Hippocampal formation (tissue), 2 donors: ENCODE measurements at regions not wholly inside any gene's neighbourhood (a gene's known extent, or its start where the extent isn't known, plus 50 kb on each side); places are given as distances from the start of the nearest gene placed in this dataset.

Experiments used
- DNase-seq, 2 donors: peaks; one replicate each; lab custom pipeline; 2025; lab: John Stamatoyannopoulos, UW

DNA sequence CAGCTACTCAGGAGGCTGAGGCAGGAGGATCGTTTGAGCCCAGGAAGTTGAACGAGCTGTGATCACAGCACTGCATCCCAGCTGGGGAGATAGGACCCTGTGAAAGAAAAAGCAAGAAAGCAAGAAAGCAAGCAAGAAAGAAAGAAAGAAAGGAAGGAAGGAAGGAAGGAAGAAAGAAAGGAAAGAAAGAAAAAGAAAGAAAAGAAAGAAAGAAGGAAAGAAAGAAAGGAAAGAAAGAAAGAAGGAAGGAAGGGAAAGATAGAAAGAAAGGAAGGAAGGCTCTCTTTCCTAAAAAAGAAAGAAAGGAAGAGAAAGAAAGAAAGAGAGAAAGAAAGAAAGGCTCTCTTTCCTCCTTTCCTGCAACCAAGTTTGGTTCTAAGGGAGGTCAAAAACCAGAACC is 380.3 kb downstream of the PCNX1 start:
- DNase-seq: no peak

DNA sequence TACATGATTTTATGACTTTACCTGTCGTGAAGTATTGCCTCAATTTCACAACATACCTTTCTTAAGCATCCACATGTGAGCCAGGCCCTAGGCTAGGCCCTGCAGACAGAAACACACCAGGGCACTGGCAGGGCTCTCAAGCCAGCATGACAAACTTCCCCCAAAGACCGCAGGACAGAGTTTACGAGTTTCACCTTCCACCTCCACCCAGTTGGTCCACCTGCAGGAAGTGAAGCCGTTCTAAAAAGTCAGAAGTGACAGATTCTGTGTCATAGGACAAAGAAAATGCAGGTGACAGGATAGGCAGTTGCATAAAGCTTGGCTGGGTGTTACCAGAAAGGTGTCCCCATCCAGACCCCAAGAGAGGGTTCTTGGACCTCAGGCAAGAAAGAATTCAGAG is 382.3 kb downstream of the PCNX1 start:
- DNase-seq: no peak

DNA sequence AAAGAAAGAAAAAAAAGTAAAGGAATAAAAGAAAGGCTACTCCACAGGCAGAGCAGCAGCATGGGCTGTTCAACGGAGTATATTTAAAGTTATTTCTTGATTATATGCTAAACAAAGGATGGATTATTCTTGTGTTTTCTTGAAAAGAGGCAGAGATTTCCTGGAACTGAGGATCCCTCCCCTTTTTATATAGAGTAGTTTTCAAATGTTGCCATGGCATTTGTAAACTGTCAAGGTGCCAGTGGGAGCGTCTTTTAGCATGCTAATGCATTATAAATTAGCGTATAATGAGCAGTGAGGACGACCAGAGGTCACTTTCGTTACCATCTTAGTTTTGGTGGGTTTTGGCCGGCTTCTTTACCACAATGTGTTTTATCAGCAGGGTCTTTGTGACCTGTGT is 383.0 kb downstream of the PCNX1 start:
- no peak for DNase-seq

DNA sequence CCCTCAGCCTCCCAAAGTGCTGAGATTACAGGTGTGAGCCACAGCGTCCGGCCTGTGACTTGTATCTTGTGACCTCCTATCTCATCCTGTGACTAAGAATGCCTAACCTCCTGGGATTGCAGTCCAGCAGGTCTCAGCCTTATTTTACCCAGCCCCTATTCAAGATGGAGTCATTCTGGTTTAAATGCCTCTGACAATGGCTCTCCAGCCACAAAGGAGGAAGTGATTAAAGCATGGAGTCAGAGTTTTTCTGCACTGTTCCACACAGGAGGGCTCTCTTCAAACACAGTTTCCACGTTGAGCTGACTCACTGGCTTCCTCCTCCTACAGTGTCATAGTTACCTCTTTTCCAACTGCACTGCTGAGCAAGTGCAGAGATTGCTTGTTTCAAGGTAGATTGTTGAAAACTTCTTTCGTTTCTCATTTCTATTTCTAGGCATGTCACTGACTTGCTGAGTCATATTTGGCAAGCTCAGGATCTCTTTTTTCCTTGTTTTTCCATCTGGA is 383.8 kb downstream of the PCNX1 start:
- peak in 1 of 2 donors; percentile 48 for DNase-seq

DNA sequence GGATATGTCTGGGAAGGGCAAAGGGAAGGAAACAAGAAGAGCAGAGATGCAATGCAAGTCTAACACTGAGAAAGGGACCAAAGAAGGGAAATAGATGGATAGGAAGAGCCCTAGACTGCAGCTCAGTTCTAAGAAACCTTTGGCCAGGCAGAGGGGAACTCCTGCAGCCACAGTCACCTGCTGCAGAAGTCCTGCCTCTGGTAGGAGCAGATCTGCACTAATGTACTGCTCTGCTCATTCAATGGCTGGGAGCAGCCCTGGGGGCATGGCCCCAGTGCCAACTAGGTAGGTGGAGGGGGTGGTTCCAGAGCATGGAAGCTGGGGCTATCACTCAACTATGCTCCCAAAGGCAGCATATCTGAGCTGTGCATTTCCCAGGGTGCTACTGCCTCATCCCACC is 388.9 kb downstream of the PCNX1 start:
- no peak for DNase-seq

DNA sequence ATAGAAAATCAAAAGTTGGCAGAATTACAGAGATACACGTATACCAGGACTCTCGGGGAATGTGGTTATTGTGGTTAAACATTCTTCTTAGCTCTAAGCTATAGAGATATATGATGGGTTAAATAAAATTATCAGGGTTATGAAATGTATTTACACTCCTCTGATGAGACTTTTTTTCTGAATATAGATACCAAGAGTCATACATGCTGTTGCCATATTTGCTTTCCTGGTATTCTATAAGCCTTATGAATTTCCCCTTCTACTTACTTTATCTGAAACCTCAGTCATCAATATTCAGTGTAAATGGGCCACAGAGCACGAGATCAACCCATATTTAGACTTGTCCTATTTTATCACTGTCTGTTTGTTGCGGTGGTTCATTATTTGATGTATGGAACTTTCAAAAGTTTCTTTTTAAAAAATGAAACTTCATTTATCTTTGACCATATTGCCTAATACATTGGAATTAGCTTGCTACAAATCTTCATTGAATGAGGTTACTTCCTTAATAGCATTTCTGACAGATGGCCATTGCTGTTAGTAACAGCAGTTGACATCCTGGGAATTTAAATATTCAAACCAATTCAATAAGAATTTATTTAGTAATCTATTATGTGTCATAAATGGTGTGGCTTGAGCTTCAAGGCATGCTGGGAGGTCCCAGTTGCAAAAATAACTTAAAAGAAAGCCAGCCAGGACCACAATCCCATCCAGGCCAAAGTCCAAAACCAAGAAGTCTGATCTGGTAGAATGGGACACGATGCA is 393.5 kb downstream of the PCNX1 start:
- no peak for DNase-seq

DNA sequence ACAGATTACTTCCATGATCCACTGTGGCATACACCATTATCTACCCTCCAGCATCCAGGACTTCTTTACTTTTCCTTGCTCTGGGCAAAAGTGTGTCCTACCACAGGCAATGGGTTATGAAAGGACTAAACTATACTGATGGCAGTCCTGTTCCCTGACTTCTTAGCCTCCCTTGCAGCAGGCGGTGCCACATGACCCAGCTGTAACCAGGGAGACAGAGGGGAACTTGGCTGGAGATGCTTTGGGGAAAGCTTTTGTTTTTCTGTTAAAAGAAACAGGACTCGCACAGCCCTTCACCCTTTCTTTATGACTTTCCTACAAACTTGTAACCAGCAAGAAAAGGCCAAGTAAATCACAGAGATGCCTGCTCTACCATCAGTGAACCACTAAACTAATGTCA is 394.4 kb downstream of the PCNX1 start:
- DNase-seq: no peak

DNA sequence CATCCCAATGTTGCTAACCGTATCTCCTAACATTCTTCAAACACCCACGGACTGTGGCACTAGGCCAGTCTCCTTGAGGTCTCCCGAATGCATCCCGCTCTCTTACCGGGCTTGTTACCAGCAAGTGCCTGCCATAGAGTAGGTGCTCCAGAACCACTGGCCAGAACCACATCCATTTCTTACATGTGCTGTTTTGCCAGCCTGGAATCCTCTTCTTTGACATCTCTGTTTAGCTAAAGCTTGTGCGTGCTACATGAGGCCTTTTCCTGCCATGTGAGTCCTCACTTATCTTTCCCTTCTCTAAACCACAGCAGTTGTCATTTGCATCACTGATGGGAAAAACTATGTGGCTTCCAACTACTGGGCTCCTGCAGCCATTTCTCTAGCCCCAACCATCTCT is 397.4 kb downstream of the PCNX1 start:
- no peak for DNase-seq

DNA sequence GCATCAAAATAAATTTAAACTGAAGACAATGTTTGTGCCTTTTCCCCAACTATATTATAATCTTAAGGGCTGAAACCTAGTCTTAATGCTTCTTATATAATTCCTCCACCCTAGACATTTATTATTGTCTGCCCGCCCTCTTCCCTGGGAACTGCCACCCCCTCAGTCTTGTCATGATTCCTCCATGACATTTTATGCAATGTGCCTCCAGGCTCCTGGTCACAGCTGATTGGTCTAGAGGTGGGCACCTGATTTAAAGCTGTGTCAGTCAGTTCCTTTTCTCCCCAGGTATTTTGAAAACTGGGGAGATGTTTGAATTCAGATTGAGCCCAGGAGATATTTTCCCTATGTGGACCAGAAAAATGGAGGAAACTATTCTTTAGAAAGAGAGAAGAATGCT is 401.4 kb downstream of the PCNX1 start:
- DNase-seq: no peak

DNA sequence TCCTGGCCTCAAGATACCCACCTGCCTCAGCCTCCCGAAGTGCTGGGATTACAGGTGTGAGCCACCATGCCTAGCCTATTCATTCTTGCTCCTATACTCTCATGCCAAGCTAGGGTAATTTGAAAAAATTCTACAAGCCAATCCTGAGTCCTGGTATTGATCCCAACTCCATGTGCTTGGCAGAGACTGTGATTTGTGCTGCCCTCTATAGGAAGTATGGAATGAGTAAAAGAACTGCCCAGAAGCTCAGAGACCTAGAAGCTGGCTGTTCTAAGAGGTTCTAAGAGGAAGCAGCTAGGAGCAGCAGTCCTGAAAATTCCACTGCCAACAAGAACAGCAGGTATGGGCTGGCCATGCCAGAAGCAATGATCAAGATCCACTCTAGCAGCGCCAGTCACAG is 402.5 kb downstream of the PCNX1 start:
- no peak for DNase-seq

DNA sequence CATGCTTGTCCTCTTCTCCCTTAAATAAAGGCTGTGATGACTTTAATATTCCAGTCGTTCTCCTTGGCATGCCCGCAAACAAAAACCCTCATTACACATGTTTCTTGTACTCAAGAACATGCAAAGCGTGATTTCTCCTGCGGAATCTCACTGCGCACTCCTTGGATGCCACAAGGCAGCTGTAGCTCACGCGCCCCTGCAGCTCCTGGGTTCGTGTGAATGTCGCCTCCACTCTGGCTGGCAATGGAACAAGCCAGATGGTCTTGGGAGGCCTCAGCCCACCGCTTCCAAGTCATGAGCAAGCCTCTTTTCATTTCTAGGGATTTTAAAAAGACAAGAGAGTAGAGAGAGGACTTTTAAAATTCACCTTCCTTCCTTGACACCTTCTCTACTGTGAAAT is 403.8 kb downstream of the PCNX1 start:
- DNase-seq: no peak

DNA sequence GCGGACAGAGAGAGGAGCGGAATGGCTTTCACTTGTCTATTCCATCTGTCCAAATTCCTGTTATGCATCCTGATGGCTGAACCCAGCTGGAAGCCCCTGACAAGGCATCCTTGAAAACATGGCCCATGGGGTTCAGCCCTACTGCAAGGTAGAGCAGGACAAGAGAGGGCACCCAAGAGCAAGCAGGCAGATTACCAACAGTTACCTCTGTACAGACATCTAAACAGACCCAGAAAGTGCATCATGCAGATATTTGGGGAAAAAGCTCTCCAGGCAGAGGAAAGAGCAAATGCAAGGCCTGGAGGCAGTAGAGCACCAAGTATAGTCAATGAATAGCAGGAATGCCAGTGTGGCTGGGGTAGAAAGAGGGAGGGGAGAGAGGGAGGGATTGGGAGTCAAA is 407.5 kb downstream of the PCNX1 start:
- no peak for DNase-seq

DNA sequence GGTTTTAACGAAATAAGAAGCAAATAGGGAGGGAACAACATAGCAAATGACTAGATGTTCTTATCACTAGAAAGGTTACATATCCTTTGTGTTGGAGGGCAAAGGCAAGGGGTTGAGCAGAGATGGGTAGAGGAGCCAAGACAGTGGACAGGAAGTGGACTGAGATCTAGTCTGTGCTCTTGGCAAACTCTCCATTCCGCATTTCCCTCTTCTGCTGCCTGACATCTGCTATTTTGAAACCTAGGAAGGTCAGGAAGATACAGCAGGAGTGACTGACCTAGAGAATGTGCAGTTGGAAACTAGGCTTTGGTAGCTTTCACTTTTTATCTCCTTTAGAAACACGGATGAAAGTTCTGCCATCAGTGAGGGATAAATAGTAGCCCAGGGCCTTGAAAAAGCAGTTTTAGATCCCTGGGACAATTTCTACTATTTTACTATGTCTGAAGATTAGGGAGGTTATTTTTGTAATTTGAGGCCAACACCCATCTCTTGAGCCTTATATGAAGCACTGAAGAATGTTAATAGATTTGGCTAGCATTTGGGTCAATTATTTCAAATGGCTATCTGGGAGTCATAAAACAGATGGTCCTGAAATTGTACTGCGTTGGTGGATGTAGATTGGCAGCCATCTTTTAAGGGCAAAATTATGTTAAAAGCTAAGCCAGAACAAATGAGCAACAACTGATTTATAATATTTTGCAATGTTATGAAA is 410.3 kb downstream of the PCNX1 start:
- DNase-seq: no peak

DNA sequence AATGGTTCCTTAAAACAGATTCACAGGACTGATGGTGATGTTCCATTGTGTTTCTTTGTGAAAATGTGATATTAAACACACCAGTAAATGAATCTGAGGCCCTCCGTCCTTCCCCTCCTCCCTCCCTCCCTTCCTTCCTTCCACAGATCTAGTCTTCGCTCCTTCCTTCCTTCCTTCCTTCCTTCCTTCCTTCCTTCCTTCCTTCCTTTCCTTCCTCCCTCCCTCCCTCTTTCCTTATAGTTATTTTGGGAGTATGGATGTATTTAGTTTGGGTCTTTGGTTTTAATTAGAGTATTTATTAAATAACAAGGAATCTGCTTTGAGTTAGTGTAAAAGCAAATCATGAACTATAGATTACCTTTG is 410.8 kb downstream of the PCNX1 start:
- DNase-seq: no peak

DNA sequence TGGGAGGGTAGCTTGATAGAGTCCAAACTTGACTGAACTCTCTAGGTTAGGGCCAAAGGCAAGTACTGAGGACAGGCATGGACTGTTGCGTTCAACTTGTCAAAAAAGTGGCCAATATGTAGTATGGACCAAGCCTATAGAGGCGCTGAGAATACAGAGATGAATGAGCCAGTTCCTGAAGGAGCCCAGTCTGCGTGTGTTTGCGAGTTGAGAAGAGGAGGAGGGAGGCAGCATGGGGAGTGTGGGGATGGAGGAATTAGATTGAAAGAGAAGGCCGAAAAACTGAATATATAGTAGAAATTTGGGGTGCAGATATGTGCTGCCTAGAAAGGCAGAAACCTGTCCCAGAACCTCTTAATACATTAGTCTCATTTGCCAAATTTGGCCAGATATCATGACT is 412.4 kb downstream of the PCNX1 start:
- DNase-seq: no peak

DNA sequence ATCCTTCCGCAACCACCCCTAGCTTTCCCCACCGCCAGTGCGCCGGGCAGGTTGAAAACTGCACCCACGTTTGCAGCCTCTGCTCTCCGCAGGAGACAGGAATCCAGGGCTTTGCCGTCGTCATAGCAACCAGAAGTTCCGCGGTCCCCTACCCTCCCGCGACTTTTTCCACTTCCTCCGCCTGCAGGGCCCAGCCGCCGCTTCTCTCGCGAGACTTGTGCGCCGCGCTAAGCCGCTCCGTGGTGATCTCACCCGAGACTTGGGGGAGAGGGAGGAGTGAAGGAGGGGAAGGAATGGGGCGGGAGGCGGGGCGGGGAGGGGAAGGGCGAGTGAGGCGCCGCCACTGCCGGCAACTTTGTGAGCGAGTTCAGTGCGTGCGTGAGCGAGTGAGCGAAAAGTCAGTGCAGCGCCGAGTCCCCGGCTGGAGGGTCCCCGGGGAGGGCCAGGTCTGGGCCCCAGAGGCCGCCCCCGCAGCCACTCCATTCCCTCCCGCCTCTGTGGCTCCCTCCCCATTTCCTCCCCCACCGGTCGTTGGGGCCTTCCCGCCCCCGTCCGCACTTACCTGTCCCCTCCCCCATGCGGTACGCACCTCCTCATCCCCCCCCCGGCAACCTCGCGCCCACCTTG is 413.0 kb downstream of the PCNX1 start, which contains the start of gene SIPA1L1:
TSS of gene SIPA1L1 (plus strand) at position 370 of the 627 bp plus-strand sequence.
- peak; percentile 94 to 97 for DNase-seq

DNA sequence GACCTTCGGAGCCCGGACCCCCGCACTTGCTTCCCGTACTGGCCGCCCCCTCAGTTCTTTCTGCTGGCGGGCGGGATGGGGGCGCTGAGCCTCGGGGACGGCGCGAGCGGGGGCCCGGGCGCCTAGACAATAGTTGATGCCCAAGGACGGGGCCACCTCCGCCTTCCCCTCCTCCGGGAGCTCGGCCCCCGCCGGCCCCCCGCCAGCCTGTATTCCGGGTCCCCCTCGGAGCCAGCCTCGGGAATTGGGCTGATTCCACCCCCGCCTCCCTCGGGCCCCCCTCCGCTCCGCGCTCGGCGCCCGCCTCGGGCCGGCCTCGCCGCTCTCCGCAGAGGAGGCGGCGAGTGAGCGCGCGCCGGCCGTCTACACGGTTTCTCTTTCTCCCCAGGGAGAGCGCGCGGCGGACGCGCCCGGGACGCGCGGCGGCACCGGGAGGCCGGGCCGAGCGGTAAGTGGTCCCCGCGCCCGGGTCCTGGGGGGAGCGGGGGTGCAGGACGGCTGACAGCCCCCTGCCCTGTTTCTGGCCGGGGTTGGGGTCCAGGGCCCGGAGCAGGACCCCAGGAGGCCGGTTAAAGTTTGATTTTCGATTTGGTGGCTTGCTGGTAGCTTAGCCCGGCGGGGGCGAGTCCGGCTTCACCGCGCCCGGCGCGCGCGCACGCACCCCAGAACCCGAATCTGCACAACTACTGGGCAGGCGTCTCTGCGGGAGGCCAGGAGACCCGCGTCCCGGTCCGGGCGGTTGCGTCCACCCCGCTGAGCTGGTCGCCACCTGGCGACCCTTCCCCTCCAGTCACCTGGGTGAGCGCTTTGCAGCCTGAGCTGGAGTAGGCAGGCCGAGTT is 413.7 kb downstream of the PCNX1 start:
- DNase-seq: peak; percentile 14 to 62

DNA sequence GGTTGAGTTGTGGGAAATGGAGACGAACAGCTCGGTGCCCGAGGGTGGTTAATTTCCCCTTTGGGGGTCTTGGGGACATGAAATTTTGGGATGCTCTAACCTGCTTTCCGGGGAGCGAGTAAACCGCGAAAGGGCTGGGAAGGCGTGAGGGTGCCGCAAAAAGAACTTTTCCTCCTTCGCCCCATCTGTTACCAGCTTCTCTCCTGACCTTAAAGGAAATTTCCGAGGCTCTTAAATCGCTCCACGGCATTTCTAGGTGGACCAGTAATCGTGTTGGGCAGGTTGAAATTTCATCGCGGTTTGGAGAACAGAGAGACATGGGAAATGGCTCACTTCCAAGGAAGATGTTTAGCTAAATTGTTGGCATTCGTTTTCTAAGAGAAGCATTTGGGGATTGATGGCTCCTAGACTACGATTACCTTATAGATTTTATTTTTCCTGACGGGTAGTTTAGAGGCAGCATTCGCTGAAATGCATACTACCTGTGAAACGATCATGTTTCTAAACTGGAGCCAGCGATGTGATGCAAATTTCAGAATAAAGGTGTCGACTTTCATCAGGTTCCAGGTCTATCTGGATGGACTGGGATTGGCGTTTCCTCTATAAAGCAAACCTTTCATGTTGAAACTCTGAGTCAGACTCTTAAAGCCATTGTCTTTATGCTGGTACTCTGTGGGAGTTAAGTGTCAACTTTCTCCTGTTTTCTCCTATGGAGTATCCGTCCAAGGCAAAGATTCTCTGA is 414.5 kb downstream of the PCNX1 start:
- peak in 1 of 2 donors; percentile 13 for DNase-seq

DNA sequence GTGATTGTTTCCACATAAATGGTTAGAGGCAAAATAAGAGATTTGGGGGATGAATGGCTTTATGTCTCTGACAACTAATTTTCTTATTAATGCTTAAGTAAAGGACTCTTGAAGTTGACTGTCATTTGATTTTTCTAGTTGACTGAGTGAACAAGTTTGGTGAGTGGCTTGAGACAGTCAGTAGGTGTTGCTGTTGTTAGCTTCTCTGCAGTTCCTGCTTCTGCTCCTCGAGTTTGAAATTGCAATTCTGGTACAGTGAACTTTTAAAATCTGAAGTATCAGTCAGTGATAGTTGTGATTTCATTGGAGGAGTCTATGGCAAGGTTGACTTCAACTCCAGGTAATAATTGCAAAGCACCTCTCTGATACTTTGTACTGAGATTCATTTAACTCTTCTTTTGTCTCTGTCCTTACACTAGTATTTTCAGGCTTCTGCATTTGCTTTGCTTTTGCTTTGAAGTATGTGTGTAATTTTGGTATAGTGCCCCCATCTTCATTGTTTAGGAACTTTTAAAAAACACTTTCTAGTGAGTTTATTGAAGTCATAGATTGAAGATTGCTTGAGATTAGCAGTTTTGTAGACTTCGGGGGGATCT is 415.5 kb downstream of the PCNX1 start:
- DNase-seq: peak in 1 of 2 donors; percentile 79

DNA sequence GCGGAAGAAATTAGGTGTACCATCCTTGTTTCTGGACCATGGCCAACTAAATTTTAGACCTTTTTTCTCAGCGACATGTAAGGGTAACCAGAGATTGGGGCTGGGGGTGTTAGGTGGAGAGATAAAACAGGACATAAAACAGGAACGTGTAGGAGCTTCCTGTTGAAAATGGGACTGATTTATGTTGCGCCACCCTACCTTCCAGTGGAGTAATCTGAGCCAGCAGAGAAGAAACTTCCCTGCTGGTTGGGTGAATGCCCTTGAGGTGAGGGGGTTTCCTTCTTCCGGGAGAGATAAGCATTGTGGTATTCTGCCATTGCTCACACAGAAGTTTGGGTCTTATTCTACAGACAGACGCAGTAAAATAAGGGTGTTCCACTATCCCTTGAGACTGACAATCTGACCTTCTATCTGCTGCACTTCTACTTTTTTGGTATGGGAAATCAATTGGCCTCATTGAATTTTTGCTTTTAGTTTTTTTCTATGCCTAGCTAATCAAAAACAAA is 417.6 kb downstream of the PCNX1 start:
- DNase-seq: no peak

DNA sequence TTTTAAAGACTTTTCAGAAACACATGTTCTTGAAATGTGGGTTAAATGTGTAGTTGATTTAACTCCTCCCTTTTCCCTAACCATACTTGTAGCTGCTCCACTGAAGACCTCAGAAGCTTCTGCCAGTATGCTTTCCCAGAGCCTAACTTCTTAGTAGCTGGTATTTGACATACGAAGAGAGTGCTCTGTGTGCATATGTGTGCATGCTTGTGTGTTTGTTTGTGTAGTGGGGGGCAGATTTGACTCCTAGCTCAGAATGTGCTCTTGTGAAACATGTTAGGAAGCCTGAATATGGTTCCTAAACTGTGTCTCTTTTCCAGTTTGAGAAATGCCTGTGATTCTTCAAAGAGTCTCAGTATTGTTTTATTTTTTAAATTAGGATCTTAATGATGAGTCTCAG is 420.4 kb downstream of the PCNX1 start:
- DNase-seq: no peak
